ENCODE measurements at regions not wholly inside any gene's neighbourhood (a gene's known extent, or its start where the extent isn't known, plus 50 kb on each side); places are given as distances from the start of the nearest gene placed in this dataset.

DNA sequence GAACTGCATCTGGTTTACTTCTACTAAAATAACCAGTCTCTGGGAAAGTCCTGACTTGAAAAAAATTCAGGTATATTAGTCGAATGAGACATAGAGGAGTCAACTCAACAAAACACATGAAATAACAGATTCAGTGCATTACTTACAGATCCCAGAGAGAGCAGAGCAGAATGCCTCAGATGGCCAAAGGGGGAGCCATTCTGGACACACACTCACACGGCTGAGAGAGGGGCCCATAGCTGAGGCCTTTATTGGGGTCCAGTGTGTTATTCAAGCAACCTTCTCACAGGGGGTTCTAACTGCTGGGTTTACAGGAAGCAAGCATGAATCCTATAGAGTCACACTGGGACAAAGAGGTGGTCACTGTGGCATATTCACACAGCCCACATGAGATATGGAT lies 135.1 kb upstream of the SNRPN start:
- TF ChIP-seq BHLHE40 (IDR thresholded peaks at IDR 0.05; ENCODE audit: borderline replicate concordance) (no peak), SP1 (IDR thresholded peaks at IDR 0.05) (no peak), SUZ12 (IDR thresholded peaks at IDR 0.05) (no peak), ARNT (IDR thresholded peaks at IDR 0.05) (no peak), FOXM1 (IDR thresholded peaks at IDR 0.05; ENCODE audit: borderline replicate concordance) (no peak), ELF4 (IDR thresholded peaks at IDR 0.05) (no peak), FOXK2 (IDR thresholded peaks at IDR 0.05) (no peak)
